OCI-LY7 (cell line): ENCODE measurements at regions not wholly inside any gene's neighbourhood (a gene's known extent, or its start where the extent isn't known, plus 50 kb on each side); places are given as distances from the start of the nearest gene placed in this dataset.

Experiments
- EZH2phosphoT487 ChIP-seq: fragments of 200-600 bp; sonication (generic); IDR thresholded peaks from 2 replicates; pipeline ENCODE4 v1.6.1; 2018; ENCODE audit warnings: low read depth, borderline replicate concordance, mild to moderate bottlenecking, mixed run types, antibody characterized with exemption, low read length, moderate library complexity, mixed read lengths
- TF ChIP-seq, protein P1 (sequence below): fragments of 200-600 bp; sonication (generic); conservative IDR thresholded peaks from 2 replicates; pipeline ENCODE4 v1.5.1; 2014; ENCODE audit warnings: mild to moderate bottlenecking, antibody characterized with exemption, low read length, moderate library complexity, mixed read lengths

DNA sequence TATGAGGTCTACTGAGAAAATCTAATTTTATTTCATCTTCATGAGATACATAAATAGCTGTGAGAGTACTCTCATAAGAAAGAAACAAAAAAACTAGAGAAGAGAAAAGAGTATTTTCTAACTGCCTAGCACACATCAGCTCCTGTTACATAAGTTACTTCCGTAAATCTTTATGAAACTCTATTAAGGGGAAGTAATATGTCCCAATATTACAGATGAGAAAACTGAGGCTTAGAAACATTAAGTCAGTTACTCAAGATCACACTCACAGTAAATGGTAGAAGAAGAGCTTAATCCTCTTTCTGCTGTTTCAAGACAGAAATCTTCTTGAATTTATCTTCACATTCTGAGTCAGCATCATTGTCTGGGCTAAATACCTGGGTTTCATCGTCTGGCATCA, 164.1 kb downstream of the DTHD1 start:
- TF ChIP-seq EZH2phosphoT487, result no peak
- TF ChIP-seq, protein P1, sequence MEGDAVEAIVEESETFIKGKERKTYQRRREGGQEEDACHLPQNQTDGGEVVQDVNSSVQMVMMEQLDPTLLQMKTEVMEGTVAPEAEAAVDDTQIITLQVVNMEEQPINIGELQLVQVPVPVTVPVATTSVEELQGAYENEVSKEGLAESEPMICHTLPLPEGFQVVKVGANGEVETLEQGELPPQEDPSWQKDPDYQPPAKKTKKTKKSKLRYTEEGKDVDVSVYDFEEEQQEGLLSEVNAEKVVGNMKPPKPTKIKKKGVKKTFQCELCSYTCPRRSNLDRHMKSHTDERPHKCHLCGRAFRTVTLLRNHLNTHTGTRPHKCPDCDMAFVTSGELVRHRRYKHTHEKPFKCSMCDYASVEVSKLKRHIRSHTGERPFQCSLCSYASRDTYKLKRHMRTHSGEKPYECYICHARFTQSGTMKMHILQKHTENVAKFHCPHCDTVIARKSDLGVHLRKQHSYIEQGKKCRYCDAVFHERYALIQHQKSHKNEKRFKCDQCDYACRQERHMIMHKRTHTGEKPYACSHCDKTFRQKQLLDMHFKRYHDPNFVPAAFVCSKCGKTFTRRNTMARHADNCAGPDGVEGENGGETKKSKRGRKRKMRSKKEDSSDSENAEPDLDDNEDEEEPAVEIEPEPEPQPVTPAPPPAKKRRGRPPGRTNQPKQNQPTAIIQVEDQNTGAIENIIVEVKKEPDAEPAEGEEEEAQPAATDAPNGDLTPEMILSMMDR, result no peak
